ENCODE measurements at regions not wholly inside any gene's neighbourhood (a gene's known extent, or its start where the extent isn't known, plus 50 kb on each side); places are given as distances from the start of the nearest gene placed in this dataset.

GRCh38 chrX:39730662-39731329 is 367.0 kb downstream of the BCOR start:
- Mint-ChIP-seq H3K27ac (peak overlapping the region; percentile 63), H3K36me3 (ENCODE audit: low read depth) (no peaks in the 10 kb centered on the region), H3K9me3 (no peaks in the 10 kb centered on the region), H3K27me3 (peaks cover 3% of the 10 kb centered on the region), H3K4me1 (ENCODE audit: low read depth) (peaks cover 13% of the 10 kb centered on the region), H3K4me3 (no peak overlapping the region)
- CTCF ChIA-PET, result interaction anchor here (0.5 to 2.1 kb wide), 20 partner anchors 10 to 537 kb away, joined by 3 to 7 read pairs (median 3); no protein-coding TSS in a partner anchor
- DNase-seq, result peak; percentile 70
- intact Hi-C loops (cut with micrococcal nuclease), result loop anchor here (10.0 kb wide), 1 partner anchor 84 kb away; no protein-coding TSS in a partner anchor
- peak; percentile 57 for TF ChIP-seq CTCF (IDR thresholded peaks at IDR 0.05)
- peak; percentile 90 for ATAC-seq
- POLR2A ChIA-PET, result interaction anchor here (1.4 kb wide), 1 partner anchor 41 kb away, joined by 3 read pairs; no protein-coding TSS in a partner anchor

- DNase-seq (no peak), ATAC-seq (no peak)
- intact Hi-C loops (cut with micrococcal nuclease), result loop anchor here (10.0 kb wide), 1 partner anchor 84 kb away; no protein-coding TSS in a partner anchor
- ChIA-PET CTCF (interaction anchor here (0.5 to 2.1 kb wide), 20 partner anchors 10 to 537 kb away, joined by 3 to 7 read pairs (median 3); no protein-coding TSS in a partner anchor), POLR2A (interaction anchor here (1.4 kb wide), 1 partner anchor 41 kb away, joined by 3 read pairs; no protein-coding TSS in a partner anchor)
- H3K36me3 Mint-ChIP-seq (ENCODE audit: low read depth), result no peaks in the 10 kb centered on the region
- TF ChIP-seq CTCF (IDR thresholded peaks at IDR 0.05), result no peak
- H3K9me3 Mint-ChIP-seq, result no peaks in the 10 kb centered on the region
- peaks cover 3% of the 10 kb centered on the region for H3K27me3 Mint-ChIP-seq
- peak overlapping the region; percentile 63 for H3K27ac Mint-ChIP-seq
- H3K4me1 Mint-ChIP-seq (ENCODE audit: low read depth), result peaks cover 13% of the 10 kb centered on the region
- H3K4me3 Mint-ChIP-seq, result no peak overlapping the region
These were observed 366.5 kb downstream of the BCOR start for GRCh38 chrX:39731330-39731667.

DNA sequence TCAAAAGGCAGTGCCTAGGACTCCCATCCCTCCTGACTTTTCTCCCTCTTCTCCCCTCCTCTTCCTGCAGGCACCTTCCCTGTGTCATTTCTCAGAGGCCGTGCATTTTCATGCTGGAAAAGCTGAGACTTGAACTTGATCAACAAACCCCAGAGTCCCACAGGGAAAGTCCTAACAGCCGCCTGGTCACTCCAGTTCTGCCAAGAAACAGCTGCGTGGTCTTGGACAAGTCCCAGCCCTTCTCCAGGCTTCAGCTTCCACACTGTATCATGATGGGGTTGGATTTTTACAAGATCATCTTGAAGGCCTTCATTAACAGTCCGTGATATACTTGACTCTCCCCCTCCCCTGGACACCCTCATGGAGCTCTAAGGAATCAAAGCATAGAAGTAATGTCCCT is 366.0 kb downstream of the BCOR start:
- CTCF ChIA-PET, result interaction anchor here (0.7 to 2.1 kb wide), 9 partner anchors 29 to 536 kb away, joined by 3 to 7 read pairs (median 3); no protein-coding TSS in a partner anchor
- no peaks in the 10 kb centered on the region for H3K36me3 Mint-ChIP-seq (ENCODE audit: low read depth)
- H3K27ac Mint-ChIP-seq, result no peak overlapping the region
- intact Hi-C loops (cut with micrococcal nuclease), result loop anchor here (10.0 kb wide), 1 partner anchor 83 kb away; no protein-coding TSS in a partner anchor
- no peaks in the 10 kb centered on the region for H3K9me3 Mint-ChIP-seq
- peaks cover 3% of the 10 kb centered on the region for H3K27me3 Mint-ChIP-seq
- H3K4me1 Mint-ChIP-seq (ENCODE audit: low read depth), result peaks cover 13% of the 10 kb centered on the region
- POLR2A ChIA-PET, result interaction anchor here (1.4 kb wide), 1 partner anchor 40 kb away, joined by 3 read pairs; no protein-coding TSS in a partner anchor
- no peak overlapping the region for H3K4me3 Mint-ChIP-seq
- no peak for TF ChIP-seq CTCF (IDR thresholded peaks at IDR 0.05)
- ATAC-seq (no peak), DNase-seq (no peak)

GRCh38 chrX:39733745-39734144 is 364.0 kb downstream of the BCOR start:
- no peak for ATAC-seq
- no peaks in the 10 kb centered on the region for H3K27me3 Mint-ChIP-seq
- H3K9me3 Mint-ChIP-seq, result no peaks in the 10 kb centered on the region
- H3K4me1 Mint-ChIP-seq (ENCODE audit: low read depth), result peaks cover 13% of the 10 kb centered on the region
- intact Hi-C loops (cut with micrococcal nuclease), result loop anchor here (10.0 kb wide), 1 partner anchor 81 kb away; no protein-coding TSS in a partner anchor
- no peak for DNase-seq
- H3K4me3 Mint-ChIP-seq, result no peak overlapping the region
- H3K27ac Mint-ChIP-seq, result no peak overlapping the region
- ChIA-PET POLR2A (no interaction called here), CTCF (no interaction called here)
- H3K36me3 Mint-ChIP-seq (ENCODE audit: low read depth), result no peaks in the 10 kb centered on the region
- TF ChIP-seq CTCF (IDR thresholded peaks at IDR 0.05), result no peak

DNA sequence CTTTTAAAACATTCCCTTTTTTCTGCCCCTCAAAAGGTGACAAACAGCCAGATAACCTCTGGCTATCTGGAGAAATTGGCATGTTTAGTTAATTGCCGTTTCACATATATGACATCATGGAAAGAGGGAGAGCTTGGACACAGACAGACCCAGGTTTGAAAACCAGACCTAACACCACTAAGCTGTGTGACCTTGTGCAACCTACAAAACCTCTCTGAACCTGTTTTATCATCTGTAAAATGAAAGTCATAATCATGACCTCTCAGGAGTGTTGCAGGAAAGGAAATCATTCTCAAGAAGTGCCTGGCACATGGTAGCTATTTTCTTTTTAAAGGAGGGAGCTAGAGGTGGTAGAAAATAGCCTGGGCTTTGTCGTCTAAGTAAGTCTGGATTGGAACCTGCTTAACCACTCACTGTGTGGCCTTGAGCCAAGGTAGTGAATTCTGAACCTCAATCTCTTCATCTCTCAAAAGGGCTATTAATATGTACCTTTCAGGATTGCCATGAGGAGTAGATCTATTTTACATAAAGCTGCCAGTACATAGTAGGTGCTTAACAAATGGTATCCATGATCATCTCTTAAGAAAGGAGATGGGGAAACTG is 363.5 kb downstream of the BCOR start:
- intact Hi-C loops (cut with micrococcal nuclease), result loop anchor here (10.0 kb wide), 1 partner anchor 81 kb away; no protein-coding TSS in a partner anchor
- CTCF ChIA-PET, result no interaction called here
- POLR2A ChIA-PET, result no interaction called here
- H3K36me3 Mint-ChIP-seq (ENCODE audit: low read depth), result no peaks in the 10 kb centered on the region
- DNase-seq (no peak), ATAC-seq (no peak)
- no peak overlapping the region for H3K4me3 Mint-ChIP-seq
- no peak for TF ChIP-seq CTCF (IDR thresholded peaks at IDR 0.05)
- H3K27ac Mint-ChIP-seq, result no peak overlapping the region
- H3K4me1 Mint-ChIP-seq (ENCODE audit: low read depth), result peaks cover 13% of the 10 kb centered on the region
- no peaks in the 10 kb centered on the region for H3K27me3 Mint-ChIP-seq
- no peaks in the 10 kb centered on the region for H3K9me3 Mint-ChIP-seq
